HCT116 (cell line): ENCODE measurements at regions not wholly inside any gene's neighbourhood (a gene's known extent, or its start where the extent isn't known, plus 50 kb on each side); places are given as distances from the start of the nearest gene placed in this dataset.

ENCODE experiments used
- CBX3 ChIP-seq: IDR thresholded peaks from 2 replicates; pipeline ENCODE4 v1.6.1; 2012; ENCODE audit warnings: low read depth
- CEBPB ChIP-seq: IDR thresholded peaks from 2 replicates; pipeline ENCODE4 v1.6.1; 2012; ENCODE audit warnings: low read depth
- EZH2phosphoT487 ChIP-seq: fragments of 200-600 bp; IDR thresholded peaks from 2 replicates; pipeline ENCODE4 v1.6.1; 2018; ENCODE audit warnings: antibody characterized with exemption, borderline replicate concordance
- FOSL1 ChIP-seq: IDR thresholded peaks from 2 replicates; pipeline ENCODE4 v1.6.1; 2012; ENCODE audit warnings: low read depth
- JUND ChIP-seq: IDR thresholded peaks from 2 replicates; pipeline ENCODE4 v1.6.1; 2012
- POLR2A ChIP-seq: IDR thresholded peaks from 2 replicates; pipeline ENCODE4 v1.7.0; 2011; ENCODE audit warnings: borderline replicate concordance; ENCODE audit not compliant: insufficient read depth, insufficient read length; ENCODE audit errors: extremely low read depth
- POLR2AphosphoS5 ChIP-seq: IDR thresholded peaks from 2 replicates; pipeline ENCODE4 v1.6.1; 2011; ENCODE audit warnings: mild to moderate bottlenecking, low read depth, low read length, moderate library complexity
- RAD21 ChIP-seq: IDR thresholded peaks from 2 replicates; pipeline ENCODE4 v1.6.1; 2012; ENCODE audit warnings: low read depth, mild to moderate bottlenecking
- REST ChIP-seq: IDR thresholded peaks from 2 replicates; pipeline ENCODE4 v1.6.1; 2012; ENCODE audit warnings: low read depth
- SRF ChIP-seq: IDR thresholded peaks from 2 replicates; pipeline ENCODE4 v1.6.1; 2012; ENCODE audit warnings: low read depth
- YY1 ChIP-seq: IDR thresholded peaks from 2 replicates; pipeline ENCODE4 v1.6.1; 2011; ENCODE audit warnings: low read length, low read depth, moderate library complexity, mild to moderate bottlenecking; ENCODE audit not compliant: insufficient replicate concordance; ENCODE audit errors: extremely low read depth
- ZBTB33 ChIP-seq: IDR thresholded peaks from 2 replicates; pipeline ENCODE4 v1.6.1; 2011; ENCODE audit warnings: mild to moderate bottlenecking, low read length, moderate library complexity; ENCODE audit not compliant: insufficient replicate concordance; ENCODE audit errors: extremely low read depth
- TF ChIP-seq, protein P1 (sequence below), 3 experiments: fragments of 200-600 bp in 1 of 3; sonication (generic) in 1 of 3; IDR thresholded peaks in 2 of 3; conservative IDR thresholded peaks in 1 of 3; 2 replicates each; pipeline ENCODE4 v1.5.1; 2012 to 2017; ENCODE audit warnings: low read depth in 2 of 3, low read length in 2 of 3, antibody characterized with exemption in 1 of 3, borderline replicate concordance in 1 of 3, control low read depth in 1 of 3, mild to moderate bottlenecking in 1 of 3, mixed read lengths in 1 of 3, mixed run types in 1 of 3, moderate library complexity in 1 of 3; ENCODE audit not compliant: insufficient read depth in 1 of 3
- TF ChIP-seq, protein P2 (sequence below): IDR thresholded peaks from 2 replicates; pipeline ENCODE4 v1.6.1; 2012

GRCh38 chr2:66846887-66847286 is 412.0 kb downstream of the MEIS1 start:
- TF ChIP-seq REST (no peak), EZH2phosphoT487 (no peak), POLR2AphosphoS5 (no peak), POLR2A (no peak), RAD21 (no peak), ZBTB33 (no peak), YY1 (no peak), JUND (no peak), SRF (no peak), FOSL1 (no peak), CEBPB (no peak), CBX3 (no peak)
- TF ChIP-seq, protein P1, sequence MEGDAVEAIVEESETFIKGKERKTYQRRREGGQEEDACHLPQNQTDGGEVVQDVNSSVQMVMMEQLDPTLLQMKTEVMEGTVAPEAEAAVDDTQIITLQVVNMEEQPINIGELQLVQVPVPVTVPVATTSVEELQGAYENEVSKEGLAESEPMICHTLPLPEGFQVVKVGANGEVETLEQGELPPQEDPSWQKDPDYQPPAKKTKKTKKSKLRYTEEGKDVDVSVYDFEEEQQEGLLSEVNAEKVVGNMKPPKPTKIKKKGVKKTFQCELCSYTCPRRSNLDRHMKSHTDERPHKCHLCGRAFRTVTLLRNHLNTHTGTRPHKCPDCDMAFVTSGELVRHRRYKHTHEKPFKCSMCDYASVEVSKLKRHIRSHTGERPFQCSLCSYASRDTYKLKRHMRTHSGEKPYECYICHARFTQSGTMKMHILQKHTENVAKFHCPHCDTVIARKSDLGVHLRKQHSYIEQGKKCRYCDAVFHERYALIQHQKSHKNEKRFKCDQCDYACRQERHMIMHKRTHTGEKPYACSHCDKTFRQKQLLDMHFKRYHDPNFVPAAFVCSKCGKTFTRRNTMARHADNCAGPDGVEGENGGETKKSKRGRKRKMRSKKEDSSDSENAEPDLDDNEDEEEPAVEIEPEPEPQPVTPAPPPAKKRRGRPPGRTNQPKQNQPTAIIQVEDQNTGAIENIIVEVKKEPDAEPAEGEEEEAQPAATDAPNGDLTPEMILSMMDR (IDR thresholded peaks at IDR 0.05 in 2 of 3, conservative IDR thresholded peaks at IDR 0.05 in 1 of 3; ENCODE audit: borderline replicate concordance in 1 of 3, insufficient read depth in 1 of 3, low read depth in 2 of 3, low read length in 2 of 3): no peak
- TF ChIP-seq, protein P2, sequence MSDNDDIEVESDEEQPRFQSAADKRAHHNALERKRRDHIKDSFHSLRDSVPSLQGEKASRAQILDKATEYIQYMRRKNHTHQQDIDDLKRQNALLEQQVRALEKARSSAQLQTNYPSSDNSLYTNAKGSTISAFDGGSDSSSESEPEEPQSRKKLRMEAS: no peak
